Keratinocyte (primary cell): ENCODE measurements at regions not wholly inside any gene's neighbourhood (a gene's known extent, or its start where the extent isn't known, plus 50 kb on each side); places are given as distances from the start of the nearest gene placed in this dataset.
A peak's percentile ranks its signal among the peaks of the same experiment; 100 is the strongest.

Experiments used
- DNase-seq: peaks from one replicate; pipeline ENCODE4 v3.0.0-alpha.2; 2011; ENCODE audit warnings: low read depth, missing footprints, low spot score
- FAIRE-seq: peaks from 2 replicates; lab custom pipeline; 2011; peaks lifted over from hg19 to GRCh38; lab: Jason Lieb, UNC
- H2AFZ ChIP-seq: 2 replicates; pipeline ENCODE4 v1.6.0; 2012; ENCODE audit warnings: low read length, control low read depth, inconsistent platforms; ENCODE audit not compliant: control insufficient read depth
- H3K27ac ChIP-seq: 2 replicates; pipeline ENCODE4 v1.5.1; 2011; ENCODE audit warnings: low read length; ENCODE audit not compliant: control insufficient read depth, insufficient read depth
- H3K27me3 ChIP-seq: 3 replicates; pipeline ENCODE4 v1.6.0; 2011; ENCODE audit warnings: low read length; ENCODE audit not compliant: control insufficient read depth, insufficient read depth; ENCODE audit errors: extremely low read depth
- H3K36me3 ChIP-seq, 2 experiments: 2 replicates in 1 of 2; 3 replicates in 1 of 2; pipeline ENCODE4 v1.5.1; 2011; ENCODE audit warnings: low read length in 2 of 2, mild to moderate bottlenecking in 1 of 2; ENCODE audit not compliant: control insufficient read depth in 2 of 2, insufficient read depth in 2 of 2; ENCODE audit errors: extremely low read depth in 1 of 2
- H3K4me1 ChIP-seq: 3 replicates; pipeline ENCODE4 v1.5.1; 2011; ENCODE audit warnings: low read length; ENCODE audit not compliant: control insufficient read depth, insufficient read depth; ENCODE audit errors: extremely low read depth
- H3K4me2 ChIP-seq: 3 replicates; pipeline ENCODE4 v1.6.0; 2011; ENCODE audit warnings: low read depth, low read length; ENCODE audit not compliant: control insufficient read depth, insufficient read depth; ENCODE audit errors: extremely low read depth
- H3K4me3 ChIP-seq, 3 experiments: fragments of 200-600 bp in 1 of 3; sonication (generic) in 1 of 3; 2 replicates in 2 of 3; 3 replicates in 1 of 3; pipeline ENCODE4 v1.5.1; 2011 to 2016; ENCODE audit warnings: low read length in 3 of 3, mild to moderate bottlenecking in 3 of 3, control low read depth in 2 of 3, inconsistent platforms in 1 of 3, low read depth in 1 of 3, mixed read lengths in 1 of 3, mixed run types in 1 of 3, moderate library complexity in 1 of 3; ENCODE audit not compliant: control insufficient read depth in 2 of 3, insufficient read depth in 2 of 3; ENCODE audit errors: extremely low read depth in 1 of 3
- H3K79me2 ChIP-seq: 2 replicates; pipeline ENCODE4 v1.6.0; 2012; ENCODE audit warnings: low read length; ENCODE audit not compliant: control insufficient read depth, insufficient read depth
- H3K9ac ChIP-seq: 3 replicates; pipeline ENCODE4 v1.6.0; 2011; ENCODE audit warnings: low read length; ENCODE audit not compliant: control insufficient read depth, insufficient read depth; ENCODE audit errors: extremely low read depth
- H3K9me1 ChIP-seq: 3 replicates; pipeline ENCODE4 v1.6.0; 2011; ENCODE audit warnings: low read length; ENCODE audit not compliant: control insufficient read depth, insufficient read depth; ENCODE audit errors: extremely low read depth
- H3K9me3 ChIP-seq: 2 replicates; pipeline ENCODE4 v1.5.1; 2012; ENCODE audit warnings: low read depth, low read length; ENCODE audit not compliant: control insufficient read depth
- H4K20me1 ChIP-seq: 3 replicates; pipeline ENCODE4 v1.6.0; 2011; ENCODE audit warnings: low read length; ENCODE audit not compliant: control insufficient read depth, insufficient read depth; ENCODE audit errors: extremely low read depth
- EZH2 ChIP-seq: IDR thresholded peaks from one replicate; pipeline ENCODE4 v1.6.1; 2012; ENCODE audit warnings: inconsistent platforms, mild to moderate bottlenecking, low read length, moderate library complexity
- dilution Hi-C: fragments of 300-500 bp; cut with MboI; formaldehyde crosslinking; loops from one replicate; pipeline ENCODE4 v1.7.0; 2020; ENCODE audit warnings: low sequenced_read_pairs; ENCODE audit not compliant: extremely low pct_ligation_motif_present
- TF ChIP-seq, protein P1 (sequence below), 3 experiments: IDR thresholded peaks in 1 of 3; conservative IDR thresholded peaks in 1 of 3; optimal IDR thresholded peaks in 1 of 3; 2 replicates in 2 of 3; 3 replicates in 1 of 3; pipeline versions ENCODE3 to v1.5.1; 2011; ENCODE audit warnings: low read length in 3 of 3, mild to moderate bottlenecking in 3 of 3, moderate library complexity in 2 of 3, control low read depth in 1 of 3, inconsistent platforms in 1 of 3; ENCODE audit not compliant: insufficient read depth in 2 of 3; ENCODE audit errors: extremely low read depth in 1 of 3

DNA sequence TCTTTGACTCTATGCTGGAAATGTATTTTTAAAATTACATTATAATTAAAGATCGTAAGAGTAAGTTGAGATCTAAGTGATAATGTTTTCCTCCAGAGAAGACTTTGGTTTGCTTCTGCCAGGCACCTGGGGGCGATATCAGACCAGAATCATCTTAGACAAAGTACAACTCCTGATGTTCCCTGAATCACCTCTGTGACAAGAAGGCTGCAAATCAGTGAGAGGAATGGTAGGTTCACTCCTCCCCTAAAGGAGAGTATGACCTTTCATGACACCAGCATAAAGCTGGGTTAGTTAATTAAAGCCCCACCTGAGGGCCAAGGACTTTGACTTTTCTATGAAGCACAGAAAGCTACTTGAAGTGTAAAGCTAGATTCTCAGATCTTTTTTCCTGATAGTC is 114.4 kb upstream of the DTNA start:
- no peaks in the 10 kb centered on the region for H3K36me3 ChIP-seq
- DNase-seq (no peak), FAIRE-seq (no peak)
- H3K27ac ChIP-seq, result no peak overlapping the region
- H3K79me2 ChIP-seq, result no peaks in the 10 kb centered on the region
- no peak for TF ChIP-seq EZH2
- TF ChIP-seq, protein P1, sequence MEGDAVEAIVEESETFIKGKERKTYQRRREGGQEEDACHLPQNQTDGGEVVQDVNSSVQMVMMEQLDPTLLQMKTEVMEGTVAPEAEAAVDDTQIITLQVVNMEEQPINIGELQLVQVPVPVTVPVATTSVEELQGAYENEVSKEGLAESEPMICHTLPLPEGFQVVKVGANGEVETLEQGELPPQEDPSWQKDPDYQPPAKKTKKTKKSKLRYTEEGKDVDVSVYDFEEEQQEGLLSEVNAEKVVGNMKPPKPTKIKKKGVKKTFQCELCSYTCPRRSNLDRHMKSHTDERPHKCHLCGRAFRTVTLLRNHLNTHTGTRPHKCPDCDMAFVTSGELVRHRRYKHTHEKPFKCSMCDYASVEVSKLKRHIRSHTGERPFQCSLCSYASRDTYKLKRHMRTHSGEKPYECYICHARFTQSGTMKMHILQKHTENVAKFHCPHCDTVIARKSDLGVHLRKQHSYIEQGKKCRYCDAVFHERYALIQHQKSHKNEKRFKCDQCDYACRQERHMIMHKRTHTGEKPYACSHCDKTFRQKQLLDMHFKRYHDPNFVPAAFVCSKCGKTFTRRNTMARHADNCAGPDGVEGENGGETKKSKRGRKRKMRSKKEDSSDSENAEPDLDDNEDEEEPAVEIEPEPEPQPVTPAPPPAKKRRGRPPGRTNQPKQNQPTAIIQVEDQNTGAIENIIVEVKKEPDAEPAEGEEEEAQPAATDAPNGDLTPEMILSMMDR (optimal IDR thresholded peaks at IDR 0.05 in 1 of 3, IDR thresholded peaks at IDR 0.05 in 1 of 3, conservative IDR thresholded peaks at IDR 0.05 in 1 of 3; ENCODE audit: extremely low read depth in 1 of 3, insufficient read depth in 2 of 3, low read length in 3 of 3), result peak in 1 of 3 experiments; percentile 38
- no peak overlapping the region for H2AFZ ChIP-seq
- H3K9me1 ChIP-seq, result no peaks in the 10 kb centered on the region
- no peaks in the 10 kb centered on the region for H3K4me1 ChIP-seq
- H3K27me3 ChIP-seq, result no peaks in the 10 kb centered on the region
- no peaks in the 10 kb centered on the region for H4K20me1 ChIP-seq
- no peak overlapping the region for H3K9ac ChIP-seq
- dilution Hi-C loops, result no loop called here
- no peaks in the 10 kb centered on the region for H3K9me3 ChIP-seq
- H3K4me2 ChIP-seq, result no peak overlapping the region
- no peak overlapping the region for H3K4me3 ChIP-seq

DNA sequence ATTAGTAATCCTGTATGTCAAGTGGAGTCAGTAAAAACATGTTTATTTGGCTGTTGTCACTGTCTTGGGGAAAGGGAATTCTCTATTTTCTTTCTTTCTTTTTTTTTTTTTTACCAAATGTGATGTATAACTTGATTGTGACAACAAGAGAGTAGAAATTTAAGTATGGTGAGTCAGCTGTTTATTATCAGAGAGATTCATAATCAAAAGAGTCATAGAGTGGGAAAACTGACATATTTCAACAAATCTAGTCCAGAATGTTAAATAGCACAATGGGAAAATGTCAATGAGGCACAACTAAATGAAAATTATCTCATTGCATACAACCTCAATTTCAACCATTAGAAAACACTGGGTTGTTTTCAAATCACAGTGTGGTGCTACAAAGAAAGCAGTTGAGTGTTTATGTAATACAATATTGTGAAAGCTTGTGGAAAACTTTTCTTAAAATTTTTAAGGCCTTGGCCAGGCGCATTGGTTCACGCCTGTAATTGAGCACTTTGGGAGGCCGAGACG is 111.9 kb upstream of the DTNA start:
- no peak for FAIRE-seq
- no peak overlapping the region for H3K27ac ChIP-seq
- H3K9me1 ChIP-seq, result no peaks in the 10 kb centered on the region
- no peak for TF ChIP-seq EZH2
- H3K9ac ChIP-seq, result no peak overlapping the region
- dilution Hi-C loops, result no loop called here
- H3K79me2 ChIP-seq, result no peaks in the 10 kb centered on the region
- H3K4me1 ChIP-seq, result no peaks in the 10 kb centered on the region
- DNase-seq, result no peak
- no peak overlapping the region for H2AFZ ChIP-seq
- H3K9me3 ChIP-seq, result no peaks in the 10 kb centered on the region
- H3K36me3 ChIP-seq, result no peaks in the 10 kb centered on the region
- H3K4me3 ChIP-seq, result no peak overlapping the region
- H3K27me3 ChIP-seq, result no peaks in the 10 kb centered on the region
- no peaks in the 10 kb centered on the region for H4K20me1 ChIP-seq
- no peak overlapping the region for H3K4me2 ChIP-seq

DNA sequence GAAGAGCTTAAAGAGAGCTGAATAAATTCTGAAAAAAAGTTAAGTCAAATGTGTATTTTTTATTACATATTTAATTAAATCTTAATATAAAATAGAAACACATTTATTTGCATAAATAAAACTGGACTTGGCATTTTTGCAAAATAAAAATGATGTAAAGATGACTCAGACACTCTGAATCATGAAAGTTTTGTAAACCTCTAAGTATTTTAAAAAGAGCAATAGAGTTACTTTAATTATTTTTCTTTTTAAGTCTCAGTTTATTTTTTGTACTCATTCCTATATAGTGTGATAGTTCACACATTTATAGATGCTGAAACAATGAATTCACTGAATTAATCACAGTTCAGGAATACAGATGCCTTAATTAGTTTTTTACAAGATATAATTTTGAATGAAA is 109.9 kb upstream of the DTNA start:
- TF ChIP-seq EZH2, result no peak
- TF ChIP-seq, protein P1 (optimal IDR thresholded peaks at IDR 0.05 in 1 of 3, IDR thresholded peaks at IDR 0.05 in 1 of 3, conservative IDR thresholded peaks at IDR 0.05 in 1 of 3; ENCODE audit: extremely low read depth in 1 of 3, insufficient read depth in 2 of 3, low read length in 3 of 3), result no peak
- no peaks in the 10 kb centered on the region for H3K9me3 ChIP-seq
- H3K9ac ChIP-seq, result no peak overlapping the region
- H3K36me3 ChIP-seq, result no peaks in the 10 kb centered on the region
- H3K4me3 ChIP-seq, result no peak overlapping the region
- no peaks in the 10 kb centered on the region for H3K4me1 ChIP-seq
- H4K20me1 ChIP-seq, result no peaks in the 10 kb centered on the region
- no peaks in the 10 kb centered on the region for H3K27me3 ChIP-seq
- H3K9me1 ChIP-seq, result no peaks in the 10 kb centered on the region
- no peak overlapping the region for H3K27ac ChIP-seq
- H3K4me2 ChIP-seq, result no peak overlapping the region
- no peaks in the 10 kb centered on the region for H3K79me2 ChIP-seq
- dilution Hi-C loops, result no loop called here
- H2AFZ ChIP-seq, result no peak overlapping the region
- DNase-seq (no peak), FAIRE-seq (no peak)
